Cardiac fibroblast (primary cell): ENCODE measurements at regions not wholly inside any gene's neighbourhood (a gene's known extent, or its start where the extent isn't known, plus 50 kb on each side); places are given as distances from the start of the nearest gene placed in this dataset.

ENCODE experiments used
- DNase-seq, 2 donors: peaks; one replicate each; pipeline versions ENCODE4 v3.0.0 to v3.0.0-alpha.2; 2010; ENCODE audit warnings: low read depth in 2 of 2
- H3K4me3 ChIP-seq, 2 donors: replicated peaks in 1 of 2; 1 replicate in 1 of 2; 2 replicates in 1 of 2; pipeline ENCODE4 v1.5.1; 2011; ENCODE audit warnings: low read depth in 2 of 2, low read length in 2 of 2, mild to moderate bottlenecking in 2 of 2, moderate library complexity in 1 of 2
- TF ChIP-seq, protein P1 (sequence below): IDR thresholded peaks from one replicate; pipeline ENCODE4 v1.5.1; 2011; ENCODE audit warnings: low read depth, mild to moderate bottlenecking, low read length, inconsistent platforms

DNA sequence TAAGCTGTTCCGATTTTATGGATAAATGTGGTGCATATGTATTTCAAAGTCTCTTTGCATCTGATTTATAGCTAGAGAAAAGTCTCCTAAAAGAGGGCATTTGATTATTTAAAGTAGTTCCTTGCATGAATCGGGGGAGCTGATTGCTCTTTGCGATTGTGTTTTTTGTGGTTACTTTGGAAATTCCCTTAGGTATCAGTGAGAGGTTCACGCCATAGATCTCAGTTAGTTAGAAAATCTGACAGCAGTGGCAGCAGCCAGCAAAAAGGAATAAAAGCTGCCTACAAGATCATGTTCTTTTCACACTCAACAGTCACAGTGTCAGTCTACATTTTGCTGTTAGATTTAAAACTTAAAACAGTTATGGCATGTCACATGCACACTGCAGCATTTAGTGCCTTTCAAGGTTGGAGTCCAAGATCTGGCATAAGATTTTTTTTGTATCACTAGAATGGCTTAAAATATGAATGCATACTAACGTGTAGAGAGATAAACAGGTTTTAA, 436.5 kb upstream of the PCDH20 start:
- H3K4me3 ChIP-seq: no peak overlapping the region
- TF ChIP-seq, protein P1, sequence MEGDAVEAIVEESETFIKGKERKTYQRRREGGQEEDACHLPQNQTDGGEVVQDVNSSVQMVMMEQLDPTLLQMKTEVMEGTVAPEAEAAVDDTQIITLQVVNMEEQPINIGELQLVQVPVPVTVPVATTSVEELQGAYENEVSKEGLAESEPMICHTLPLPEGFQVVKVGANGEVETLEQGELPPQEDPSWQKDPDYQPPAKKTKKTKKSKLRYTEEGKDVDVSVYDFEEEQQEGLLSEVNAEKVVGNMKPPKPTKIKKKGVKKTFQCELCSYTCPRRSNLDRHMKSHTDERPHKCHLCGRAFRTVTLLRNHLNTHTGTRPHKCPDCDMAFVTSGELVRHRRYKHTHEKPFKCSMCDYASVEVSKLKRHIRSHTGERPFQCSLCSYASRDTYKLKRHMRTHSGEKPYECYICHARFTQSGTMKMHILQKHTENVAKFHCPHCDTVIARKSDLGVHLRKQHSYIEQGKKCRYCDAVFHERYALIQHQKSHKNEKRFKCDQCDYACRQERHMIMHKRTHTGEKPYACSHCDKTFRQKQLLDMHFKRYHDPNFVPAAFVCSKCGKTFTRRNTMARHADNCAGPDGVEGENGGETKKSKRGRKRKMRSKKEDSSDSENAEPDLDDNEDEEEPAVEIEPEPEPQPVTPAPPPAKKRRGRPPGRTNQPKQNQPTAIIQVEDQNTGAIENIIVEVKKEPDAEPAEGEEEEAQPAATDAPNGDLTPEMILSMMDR: no peak
- no peak for DNase-seq

GRCh38 chr13:61850794-61851193, 435.1 kb upstream of the PCDH20 start:
- TF ChIP-seq, protein P1: no peak
- DNase-seq: no peak
- H3K4me3 ChIP-seq: no peak overlapping the region

- no peak overlapping the region for H3K4me3 ChIP-seq
- TF ChIP-seq, protein P1: no peak
- DNase-seq: no peak
Observed at GRCh38 chr13:61838568-61838967, 422.9 kb upstream of the PCDH20 start.

- H3K4me3 ChIP-seq: no peak overlapping the region
- TF ChIP-seq, protein P1: no peak
Observed at GRCh38 chr13:61833228-61833627, 417.6 kb upstream of the PCDH20 start.

GRCh38 chr13:61831026-61831425, 415.4 kb upstream of the PCDH20 start:
- TF ChIP-seq, protein P1: no peak
- no peak for DNase-seq
- H3K4me3 ChIP-seq: no peak overlapping the region

More at GRCh38 chr13:61833228-61833627, 417.6 kb upstream of the PCDH20 start:
- DNase-seq: no peak

GRCh38 chr13:61830475-61830874, 414.8 kb upstream of the PCDH20 start:
- no peak overlapping the region for H3K4me3 ChIP-seq
- no peak for DNase-seq
- TF ChIP-seq, protein P1: no peak

DNA sequence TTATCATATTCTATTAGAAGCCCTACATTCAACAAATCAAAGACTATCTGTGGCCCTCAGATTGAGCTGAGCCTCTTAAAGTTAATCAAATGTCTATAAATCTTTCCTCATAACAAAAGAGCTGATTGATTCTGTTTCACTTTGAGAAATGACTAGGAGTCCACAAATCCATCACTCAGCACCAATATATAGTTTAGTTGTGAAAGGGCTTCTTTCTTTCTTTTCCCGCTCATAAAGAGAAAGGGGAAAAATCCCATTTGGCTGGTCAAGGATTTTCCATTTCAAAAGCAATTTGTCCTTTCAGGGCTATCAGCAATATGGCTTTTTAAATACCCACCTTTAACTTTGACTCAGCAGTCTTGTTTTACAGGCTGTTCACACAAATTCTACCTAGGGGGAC, 408.5 kb upstream of the PCDH20 start:
- no peak for DNase-seq
- TF ChIP-seq, protein P1: no peak
- H3K4me3 ChIP-seq: no peak overlapping the region
